ENCODE measurements at regions not wholly inside any gene's neighbourhood (a gene's known extent, or its start where the extent isn't known, plus 50 kb on each side); places are given as distances from the start of the nearest gene placed in this dataset.

DNA sequence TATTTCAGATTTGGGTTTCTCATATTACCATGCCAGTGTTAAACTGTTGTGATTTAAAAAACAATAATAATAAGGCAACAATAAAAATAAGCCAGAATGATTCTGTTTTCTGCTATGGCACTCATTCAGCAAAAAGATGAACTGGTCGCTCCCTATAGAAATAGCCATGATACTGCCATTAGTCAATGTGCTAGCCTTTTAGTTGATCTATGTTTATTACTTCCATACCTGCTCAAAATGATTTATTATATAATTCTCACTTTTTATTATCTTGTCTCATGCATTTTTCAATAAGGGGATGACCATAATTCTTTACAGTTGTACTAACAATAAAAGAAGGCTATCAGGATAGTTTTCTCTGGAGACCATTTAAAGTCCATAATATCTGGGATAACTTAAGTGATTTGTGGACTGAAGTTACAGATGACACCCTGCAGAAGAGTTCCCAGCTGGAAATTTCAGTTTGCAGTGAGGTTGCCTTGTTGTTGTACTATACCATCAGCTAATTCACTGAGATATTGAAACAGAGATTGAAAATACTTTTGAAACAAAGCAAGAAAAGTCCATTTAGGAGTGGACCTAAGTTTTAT lies 334.3 kb downstream of the GABRB2 start:
- Histone ChIP-seq H3K9me3 (no peaks in the 10 kb centered on the region), H3K27ac (no peak overlapping the region), H3K27me3 (replicated peaks in 1 of 7) (no peaks in the 10 kb centered on the region), H3K4me3 (no peak overlapping the region), H3K36me3 (no peaks in the 10 kb centered on the region), H3K4me1 (no peaks in the 10 kb centered on the region)
- no peak for DNase-seq
- intact Hi-C loops (cut with DNase I; ENCODE audit: low total_unique reads): no loop called here
- TF ChIP-seq POLR2A (IDR thresholded peaks at IDR 0.05) (no peak), POLR2AphosphoS5 (IDR thresholded peaks at IDR 0.05) (no peak)
- TF ChIP-seq, protein P1, sequence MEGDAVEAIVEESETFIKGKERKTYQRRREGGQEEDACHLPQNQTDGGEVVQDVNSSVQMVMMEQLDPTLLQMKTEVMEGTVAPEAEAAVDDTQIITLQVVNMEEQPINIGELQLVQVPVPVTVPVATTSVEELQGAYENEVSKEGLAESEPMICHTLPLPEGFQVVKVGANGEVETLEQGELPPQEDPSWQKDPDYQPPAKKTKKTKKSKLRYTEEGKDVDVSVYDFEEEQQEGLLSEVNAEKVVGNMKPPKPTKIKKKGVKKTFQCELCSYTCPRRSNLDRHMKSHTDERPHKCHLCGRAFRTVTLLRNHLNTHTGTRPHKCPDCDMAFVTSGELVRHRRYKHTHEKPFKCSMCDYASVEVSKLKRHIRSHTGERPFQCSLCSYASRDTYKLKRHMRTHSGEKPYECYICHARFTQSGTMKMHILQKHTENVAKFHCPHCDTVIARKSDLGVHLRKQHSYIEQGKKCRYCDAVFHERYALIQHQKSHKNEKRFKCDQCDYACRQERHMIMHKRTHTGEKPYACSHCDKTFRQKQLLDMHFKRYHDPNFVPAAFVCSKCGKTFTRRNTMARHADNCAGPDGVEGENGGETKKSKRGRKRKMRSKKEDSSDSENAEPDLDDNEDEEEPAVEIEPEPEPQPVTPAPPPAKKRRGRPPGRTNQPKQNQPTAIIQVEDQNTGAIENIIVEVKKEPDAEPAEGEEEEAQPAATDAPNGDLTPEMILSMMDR (IDR thresholded peaks at IDR 0.05 in 8 of 11, conservative IDR thresholded peaks at IDR 0.05 in 3 of 11): no peak
- WGBS, 5 donors: 74 to 91% (median 89%) methylated on average over 1 of the region's 1 CpG

DNA sequence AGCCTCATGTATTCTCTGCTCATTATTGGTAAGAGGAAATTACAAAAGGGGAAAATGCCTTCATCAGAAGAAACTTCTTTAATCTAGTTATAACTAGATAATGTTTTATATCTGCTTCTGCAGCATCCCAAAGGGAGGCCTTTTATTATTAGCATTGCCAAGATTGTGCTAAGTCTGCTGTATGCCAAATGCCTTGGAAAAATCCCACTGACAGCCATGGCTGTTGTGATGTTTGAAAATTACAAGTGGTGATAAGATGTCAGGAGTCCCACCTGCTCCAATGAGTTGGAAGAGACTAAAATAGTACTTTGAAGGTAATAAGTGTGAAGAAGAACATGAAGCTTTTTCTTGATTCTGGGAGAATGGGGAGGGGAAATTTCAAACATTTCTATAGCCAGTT lies 345.0 kb downstream of the GABRB2 start:
- no peaks in the 10 kb centered on the region for H3K27me3 ChIP-seq (replicated peaks in 1 of 7)
- no peaks in the 10 kb centered on the region for H3K36me3 ChIP-seq
- TF ChIP-seq POLR2AphosphoS5 (IDR thresholded peaks at IDR 0.05) (no peak), POLR2A (IDR thresholded peaks at IDR 0.05) (no peak)
- TF ChIP-seq, protein P1 (IDR thresholded peaks at IDR 0.05 in 8 of 11, conservative IDR thresholded peaks at IDR 0.05 in 3 of 11): no peak
- no peak overlapping the region for H3K4me3 ChIP-seq
- no peaks in the 10 kb centered on the region for H3K4me1 ChIP-seq
- no peak overlapping the region for H3K27ac ChIP-seq
- DNase-seq: no peak
- H3K9me3 ChIP-seq: peaks cover 0 to 11% (median 7%) of the 10 kb centered on the region in 8 donors
- intact Hi-C loops (cut with DNase I; ENCODE audit: low total_unique reads): no loop called here

DNA sequence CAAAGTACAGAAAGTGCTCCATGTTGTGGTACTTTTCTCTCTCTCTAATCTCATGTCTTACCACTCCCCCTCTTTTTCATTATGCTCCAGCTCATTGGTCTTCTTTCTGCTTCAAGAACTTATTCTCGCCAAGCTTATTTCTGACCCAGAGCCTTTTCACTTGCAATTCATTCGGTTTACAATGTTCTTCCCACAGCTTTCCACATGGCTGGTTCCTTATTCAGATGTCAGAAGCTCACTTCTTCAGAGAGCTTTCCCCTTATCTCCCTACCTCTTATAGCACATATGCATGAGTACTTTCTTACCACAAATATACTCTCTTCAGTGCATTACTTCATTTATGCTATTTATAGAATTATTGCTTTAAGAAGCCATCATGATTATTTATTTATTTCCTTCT lies 338.8 kb upstream of the ATP10B start:
- Histone ChIP-seq H3K36me3 (no peaks in the 10 kb centered on the region), H3K27me3 (replicated peaks in 1 of 7) (no peaks in the 10 kb centered on the region), H3K4me3 (no peak overlapping the region), H3K9me3 (no peaks in the 10 kb centered on the region), H3K4me1 (peaks cover 0 to 4% (median 0%) of the 10 kb centered on the region in 6 donors), H3K27ac (no peak overlapping the region)
- TF ChIP-seq, protein P1 (IDR thresholded peaks at IDR 0.05 in 8 of 11, conservative IDR thresholded peaks at IDR 0.05 in 3 of 11): no peak
- TF ChIP-seq POLR2AphosphoS5 (IDR thresholded peaks at IDR 0.05): no peak
- TF ChIP-seq POLR2A (IDR thresholded peaks at IDR 0.05): no peak
- WGBS, 5 donors: 77 to 83% (median 80%) methylated on average over 2 of the region's 2 CpGs
- intact Hi-C loops (cut with DNase I; ENCODE audit: low total_unique reads): no loop called here
- DNase-seq: no peak

DNA sequence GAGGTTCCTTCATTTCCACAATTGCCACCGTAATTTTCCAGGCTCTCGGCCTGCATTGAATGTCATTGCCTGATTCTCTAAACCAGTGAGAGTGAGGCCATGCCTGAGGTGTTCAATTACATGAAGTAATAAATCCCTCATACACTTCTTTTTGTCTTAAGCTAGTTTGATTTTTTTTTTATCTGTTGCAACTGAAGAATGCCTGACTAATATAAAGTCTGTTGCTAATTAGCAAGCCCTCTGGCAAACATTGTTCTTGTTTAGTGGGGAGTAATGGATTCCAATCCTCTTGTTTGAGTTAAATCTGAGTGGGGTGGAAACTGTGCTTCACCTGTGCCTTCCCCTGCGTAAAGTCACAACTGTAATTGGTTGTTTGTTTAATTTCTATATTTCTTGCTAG lies 338.1 kb upstream of the ATP10B start:
- WGBS, 5 donors: 84 to 91% (median 89%) methylated on average over 3 of the region's 3 CpGs

More for the DNA sequence above, 338.1 kb upstream of the ATP10B start:
- no peaks in the 10 kb centered on the region for H3K27me3 ChIP-seq (replicated peaks in 1 of 7)
- intact Hi-C loops (cut with DNase I; ENCODE audit: low total_unique reads): no loop called here
- H3K4me3 ChIP-seq: no peak overlapping the region
- no peak for TF ChIP-seq POLR2AphosphoS5 (IDR thresholded peaks at IDR 0.05)
- TF ChIP-seq, protein P1 (IDR thresholded peaks at IDR 0.05 in 8 of 11, conservative IDR thresholded peaks at IDR 0.05 in 3 of 11): no peak
- TF ChIP-seq POLR2A (IDR thresholded peaks at IDR 0.05): no peak
- no peak overlapping the region for H3K27ac ChIP-seq
- H3K36me3 ChIP-seq: no peaks in the 10 kb centered on the region
- DNase-seq: no peak
- H3K9me3 ChIP-seq: no peaks in the 10 kb centered on the region
- H3K4me1 ChIP-seq: peaks cover 0 to 4% (median 0%) of the 10 kb centered on the region in 6 donors

Measured in spleen (tissue), 11 donors.